ENCODE measurements at regions not wholly inside any gene's neighbourhood (a gene's known extent, or its start where the extent isn't known, plus 50 kb on each side); places are given as distances from the start of the nearest gene placed in this dataset.

DNA sequence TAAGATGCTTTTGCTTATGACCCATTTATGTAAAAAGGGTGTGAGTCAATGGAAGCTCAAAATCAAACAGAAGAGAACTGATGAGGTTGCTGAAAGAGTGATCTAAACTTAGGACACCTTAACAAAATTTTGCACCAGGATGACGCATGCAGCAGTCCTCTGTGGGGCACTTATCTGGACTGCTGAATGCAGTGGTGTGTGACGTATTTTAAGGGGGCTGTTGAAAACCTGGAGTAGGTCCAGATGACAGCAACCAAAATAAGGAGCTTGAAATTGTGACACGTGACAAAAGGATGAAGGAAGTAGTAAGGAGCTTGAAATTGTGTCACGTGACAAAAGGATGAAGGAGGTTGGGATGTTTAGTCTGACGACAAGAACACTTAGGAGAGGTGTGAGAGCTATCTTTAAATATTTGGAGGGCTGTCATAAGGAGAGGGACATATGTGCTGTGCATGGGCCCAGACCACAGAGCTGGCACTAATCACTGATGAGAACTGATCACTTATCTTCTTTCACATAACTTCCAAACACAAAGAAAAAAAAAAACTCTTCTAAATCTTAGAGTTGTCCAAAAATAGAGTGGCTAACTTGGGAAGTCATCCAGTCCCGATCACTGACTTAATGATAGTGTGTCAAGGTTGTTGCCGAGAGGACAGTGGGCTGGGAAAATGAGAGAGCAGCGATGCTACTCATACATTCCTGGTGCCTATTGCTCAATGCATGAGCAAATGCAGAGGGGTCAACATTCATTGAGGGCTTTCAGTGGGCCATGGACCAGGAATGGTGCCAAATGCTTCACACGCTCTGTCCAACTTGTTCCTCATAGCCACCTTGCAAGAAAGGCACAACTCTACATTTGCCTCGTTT, 264.2 kb upstream of the ZFHX3 start:
- Histone ChIP-seq H3K9me3 (ENCODE audit: insufficient read depth in 2 of 2, low read depth in 1 of 2, low read length in 1 of 2) (no peaks in the 10 kb centered on the region), H3K79me1 (ENCODE audit: low read depth, low read length) (no peaks in the 10 kb centered on the region), H3K27me3 (replicated peaks in 1 of 4; ENCODE audit: control insufficient read depth in 3 of 4, extremely low read depth in 1 of 4, insufficient read depth in 3 of 4, low read length in 3 of 4) (no peaks in the 10 kb centered on the region), H2BK15ac (ENCODE audit: low read length) (no peak overlapping the region), H3K27ac (ENCODE audit: low read depth, low read length) (no peak overlapping the region), H3K14ac (ENCODE audit: insufficient read length) (no peak overlapping the region), H4K8ac (ENCODE audit: extremely low read depth, insufficient read depth, low read length) (no peak overlapping the region), H3K18ac (ENCODE audit: extremely low read depth, low read length) (no peak overlapping the region), H4K20me1 (replicated peaks in 1 of 2; ENCODE audit: control insufficient read depth in 1 of 2, insufficient read depth in 2 of 2, low read length in 2 of 2) (no peaks in the 10 kb centered on the region), H4K91ac (replicated peaks; ENCODE audit: insufficient read length, low read length) (no peak overlapping the region), H2BK20ac (ENCODE audit: low read length) (no peak overlapping the region), H3K4me1 (replicated peaks in 1 of 4; ENCODE audit: control insufficient read depth in 3 of 4, insufficient read depth in 4 of 4, low read length in 3 of 4) (no peaks in the 10 kb centered on the region), H2BK12ac (ENCODE audit: low read depth, low read length) (no peak overlapping the region), H3K79me2 (ENCODE audit: control insufficient read depth in 1 of 2, insufficient read depth in 2 of 2, low read length in 2 of 2) (no peaks in the 10 kb centered on the region), H3K4me3 (ENCODE audit: extremely low read depth in 1 of 4, insufficient read depth in 2 of 4, low read depth in 3 of 4, low read length in 4 of 4) (no peak overlapping the region), H2BK5ac (ENCODE audit: low read depth, low read length) (no peak overlapping the region; the same call in 1 of the 2 replicates), H3K23ac (ENCODE audit: insufficient read length) (no peak overlapping the region), H2BK120ac (replicated peaks; ENCODE audit: low read depth, low read length) (no peak overlapping the region), H3K4me2 (ENCODE audit: insufficient read depth in 1 of 2, low read depth in 2 of 2, low read length in 2 of 2) (no peak overlapping the region), H4K5ac (ENCODE audit: insufficient read length, low read depth, low read length) (no peak overlapping the region), H3K23me2 (ENCODE audit: low read depth, low read length) (no peaks in the 10 kb centered on the region), H3K4ac (replicated peaks; ENCODE audit: insufficient read length, low read depth, low read length) (no peak overlapping the region), H3K9ac (replicated peaks in 1 of 4; ENCODE audit: extremely low read depth in 1 of 4, low read depth in 3 of 4, low read length in 3 of 4) (no peak overlapping the region), H3K36me3 (ENCODE audit: control insufficient read depth in 2 of 4, insufficient read depth in 4 of 4, low read length in 3 of 4) (no peaks in the 10 kb centered on the region), H2AK5ac (ENCODE audit: low read depth, low read length) (no peak overlapping the region), H3K56ac (replicated peaks; ENCODE audit: insufficient read length, low read depth, low read length) (no peak overlapping the region), H2AFZ (ENCODE audit: low read length) (no peak overlapping the region)
- CTCF ChIA-PET (ENCODE audit: partially characterized antibody) = no interaction called here
- DNase-seq (ENCODE audit: low read depth in 1 of 2, low spot score in 2 of 2) (no peak), FAIRE-seq (no peak)
- POLR2A ChIA-PET (ENCODE audit: partially characterized antibody) = no interaction called here
- 92% methylated on average over 10 of the region's 10 CpGs; no CpG with 5 or more reads in 1 of the 2 experiments for WGBS, 2 experiments (ENCODE audit: extremely low coverage in 1 of 2, insufficient coverage in 1 of 2, insufficient read length in 1 of 2, insufficient replicate concordance in 2 of 2, low coverage in 1 of 2, low lambda C conversion rate in 2 of 2, missing lambda C conversion rate in 1 of 2)
- TF ChIP-seq GABPA (IDR thresholded peaks at IDR 0.05; ENCODE audit: borderline replicate concordance, insufficient read depth, low read length) = no peak
- TF ChIP-seq MAX (IDR thresholded peaks at IDR 0.05) = no peak

Measured in H1 (cell line).